GM12878 (cell line): ENCODE measurements at regions not wholly inside any gene's neighbourhood (a gene's known extent, or its start where the extent isn't known, plus 50 kb on each side); places are given as distances from the start of the nearest gene placed in this dataset.

ENCODE experiments used
- ATAC-seq: fragments of 200-7000 bp; cut with Tn5 transposase; 3 replicates; pipeline ENCODE4 v1.9.1; 2020; ENCODE audit warnings: mild to moderate bottlenecking, moderate library complexity
- BruUV-seq: library from RNA; stranded (reverse); fragments of 400-500 nt; replicated peaks from 2 replicates; lab custom pipeline; 2021; lab: Mats Ljungman, UMichigan
- CTCF ChIA-PET: fragments of 300-600 bp; sonication (Branson Sonifier 250); formaldehyde crosslinking; extraction: SDS; loops from one replicate; lab custom pipeline; 2021; ENCODE audit warnings: inconsistent platforms; lab: Yijun Ruan, JAX
- POLR2A ChIA-PET: fragments of 350-600 bp; formaldehyde crosslinking; extraction: SDS; loops from one replicate; lab custom pipeline; 2021; ENCODE audit warnings: inconsistent platforms; lab: Charles Lee
- RAD21 ChIA-PET: fragments of 300-600 bp; sonication (Branson Sonifier 250); formaldehyde crosslinking; loops from one replicate; lab custom pipeline; 2023; ENCODE audit warnings: antibody characterized with exemption; ENCODE audit not compliant: unreplicated experiment; lab: Charles Lee
- SMC1A ChIA-PET: fragments of 300-600 bp; sonication (Branson Sonifier 250); formaldehyde crosslinking; loops from one replicate; lab custom pipeline; 2023; ENCODE audit not compliant: unreplicated experiment, uncharacterized antibody; lab: Charles Lee
- DNase-seq: peaks from one replicate; pipeline ENCODE4 v3.0.0-alpha.2; 2011; ENCODE audit warnings: low read depth, low spot score
- FAIRE-seq: peaks from 3 replicates; lab custom pipeline; 2011; peaks lifted over from hg19 to GRCh38; lab: Jason Lieb, UNC
- H2AFZ ChIP-seq: 2 replicates; pipeline ENCODE4 v1.6.0; 2011; ENCODE audit warnings: low read depth, low read length, control low read depth; ENCODE audit not compliant: control insufficient read depth
- H3K27ac ChIP-seq: 2 replicates; pipeline ENCODE4 v1.5.1; 2011; ENCODE audit warnings: control low read depth; ENCODE audit not compliant: control insufficient read depth, insufficient read depth
- H3K27me3 ChIP-seq, 2 experiments: replicated peaks in 1 of 2; 2 replicates each; pipeline versions ENCODE4 v1.6.0 to v1.6.1; 2011; ENCODE audit warnings: low read length in 1 of 2; ENCODE audit not compliant: control insufficient read depth in 2 of 2, insufficient read depth in 2 of 2
- H3K36me3 ChIP-seq, 2 experiments: 2 replicates each; pipeline ENCODE4 v1.5.1; 2011; ENCODE audit warnings: low read length in 1 of 2; ENCODE audit not compliant: control insufficient read depth in 2 of 2, insufficient read depth in 2 of 2
- H3K4me1 ChIP-seq: 2 replicates; pipeline ENCODE4 v1.6.1; 2011; ENCODE audit warnings: mild to moderate bottlenecking, low read length, moderate library complexity, mixed read lengths; ENCODE audit not compliant: control insufficient read depth, insufficient read depth
- H3K4me2 ChIP-seq: 2 replicates; pipeline ENCODE4 v1.6.0; 2011; ENCODE audit warnings: control low read depth; ENCODE audit not compliant: control insufficient read depth, insufficient read depth
- H3K4me3 ChIP-seq: fragments of 200-600 bp; sonication (generic); 2 replicates; pipeline ENCODE4 v1.5.1; 2016
- H3K79me2 ChIP-seq: 2 replicates; pipeline ENCODE4 v1.6.0; 2011; ENCODE audit warnings: low read length; ENCODE audit not compliant: control insufficient read depth, insufficient read depth
- H3K9ac ChIP-seq: 2 replicates; pipeline ENCODE4 v1.8.0; 2011; ENCODE audit warnings: low read length, control low read depth, mixed read lengths; ENCODE audit not compliant: control insufficient read depth, insufficient read depth
- H3K9me3 ChIP-seq: replicated peaks from 3 replicates; pipeline ENCODE4 v1.5.1; 2011; ENCODE audit warnings: mild to moderate bottlenecking, low read length; ENCODE audit not compliant: control insufficient read depth, insufficient read depth
- H4K20me1 ChIP-seq: 2 replicates; pipeline ENCODE4 v1.6.0; 2011; ENCODE audit not compliant: control insufficient read depth, insufficient read depth
- BACH1 ChIP-seq: fragments of 450-650 bp; IDR thresholded peaks from 2 replicates; pipeline ENCODE4 v1.6.1; 2017; ENCODE audit warnings: mild to moderate bottlenecking, borderline replicate concordance
- CHD1 ChIP-seq: IDR thresholded peaks from 2 replicates; pipeline ENCODE4 v1.6.1; 2012; ENCODE audit warnings: low read depth, low read length, improper control_type of control experiment
- CREM ChIP-seq: IDR thresholded peaks from 2 replicates; pipeline ENCODE4 v1.6.1; 2014; ENCODE audit warnings: antibody characterized with exemption, low read depth
- ESRRA ChIP-seq: IDR thresholded peaks from 2 replicates; pipeline ENCODE4 v1.6.1; 2012; ENCODE audit warnings: mild to moderate bottlenecking, low read length, improper control_type of control experiment
- FOS ChIP-seq: IDR thresholded peaks from 3 replicates; pipeline ENCODE4 v1.6.1; 2011; ENCODE audit warnings: borderline replicate concordance; ENCODE audit not compliant: insufficient read length; ENCODE audit errors: extremely low read depth
- GATAD2B ChIP-seq: fragments of 450-650 bp; conservative IDR thresholded peaks from 2 replicates; pipeline ENCODE4 v1.6.1; 2017; ENCODE audit warnings: low read depth, mild to moderate bottlenecking, moderate library complexity
- HDAC6 ChIP-seq: fragments of 200-600 bp; sonication (generic); IDR thresholded peaks from one replicate; pipeline ENCODE4 v1.8.0; 2017; ENCODE audit warnings: antibody characterized with exemption; ENCODE audit not compliant: unreplicated experiment
- IRF4 ChIP-seq: IDR thresholded peaks from 2 replicates; pipeline ENCODE4 v1.6.1; 2011; ENCODE audit warnings: low read depth, low read length
- JUNB ChIP-seq: IDR thresholded peaks from 2 replicates; pipeline ENCODE4 v1.6.1; 2016; ENCODE audit warnings: antibody characterized with exemption, mild to moderate bottlenecking
- JUND ChIP-seq: IDR thresholded peaks from 2 replicates; pipeline ENCODE4 v1.6.1; 2012; ENCODE audit warnings: low read depth, mild to moderate bottlenecking, low read length, improper control_type of control experiment, moderate library complexity
- NFXL1 ChIP-seq: fragments of 450-650 bp; IDR thresholded peaks from 2 replicates; pipeline ENCODE4 v1.6.1; 2017; ENCODE audit warnings: antibody characterized with exemption, mild to moderate bottlenecking, borderline replicate concordance
- PBX3 ChIP-seq: IDR thresholded peaks from 2 replicates; pipeline ENCODE4 v1.6.1; 2011; ENCODE audit warnings: mild to moderate bottlenecking, low read depth, low read length, moderate library complexity; ENCODE audit not compliant: insufficient replicate concordance
- POLR2A ChIP-seq: IDR thresholded peaks from 2 replicates; pipeline ENCODE4 v1.6.1; 2011; ENCODE audit warnings: low read depth, mild to moderate bottlenecking, low read length
- RFX5 ChIP-seq: IDR thresholded peaks from 2 replicates; pipeline ENCODE4 v1.6.1; 2011; ENCODE audit warnings: low read depth, low read length, improper control_type of control experiment
- RUNX3 ChIP-seq: IDR thresholded peaks from 2 replicates; pipeline ENCODE4 v1.6.1; 2012; ENCODE audit warnings: low read length, inconsistent platforms
- SMC3 ChIP-seq: IDR thresholded peaks from 2 replicates; pipeline ENCODE4 v1.6.1; 2011; ENCODE audit warnings: low read length, improper control_type of control experiment, borderline replicate concordance
- STAT1 ChIP-seq: fragments of 450-650 bp; conservative IDR thresholded peaks from 2 replicates; pipeline ENCODE4 v1.6.1; 2014; ENCODE audit warnings: antibody characterized with exemption, mild to moderate bottlenecking
- TBL1XR1 ChIP-seq: IDR thresholded peaks from 2 replicates; pipeline ENCODE4 v1.6.1; 2012; ENCODE audit warnings: low read depth, low read length, improper control_type of control experiment
- ZNF207 ChIP-seq: fragments of 450-650 bp; IDR thresholded peaks from 2 replicates; pipeline ENCODE4 v1.6.1; 2014; ENCODE audit warnings: antibody characterized with exemption, mild to moderate bottlenecking, borderline replicate concordance
- WGBS: methylation state at CpG from one replicate; pipeline ENCODE4 v1.1.6; 2016; ENCODE audit warnings: low lambda C conversion rate; ENCODE audit not compliant: insufficient replicate concordance, insufficient coverage; ENCODE audit errors: missing lambda C conversion rate; 5-methylcytosine and 5-hydroxymethylcytosine counted together
- in situ Hi-C: fragments of 300-500 bp; cut with MboI; formaldehyde crosslinking; loops from 9 replicates; pipeline ENCODE4 v1.14.3; 2018; ENCODE audit warnings: mixed read lengths
- intact Hi-C: fragments of 100-400 bp; cut with micrococcal nuclease; formaldehyde crosslinking; loops from one replicate; pipeline ENCODE4 v1.14.2; 2022; ENCODE audit not compliant: unreplicated experiment

GRCh38 chr18:77376733-77377094 lies 127.1 kb downstream of the GALR1 start:
- intact Hi-C loops (no loop called here), in situ Hi-C loops (no loop called here)
- WGBS: 18% methylated on average over 8 of the region's 8 CpGs
- Histone ChIP-seq H3K79me2 (no peaks in the 10 kb centered on the region), H3K4me3 (no peak overlapping the region), H2AFZ (no peak overlapping the region), H3K27me3 (no peaks in the 10 kb centered on the region; a peak in 1 of 4 replicates), H3K36me3 (no peaks in the 10 kb centered on the region), H3K4me2 (no peak overlapping the region), H3K9me3 (no peaks in the 10 kb centered on the region), H3K4me1 (no peaks in the 10 kb centered on the region), H3K27ac (no peak overlapping the region), H4K20me1 (no peaks in the 10 kb centered on the region), H3K9ac (no peak overlapping the region)
- ATAC-seq (no peak), FAIRE-seq (no peak), DNase-seq (no peak)
- ChIA-PET POLR2A (no interaction called here), CTCF (no interaction called here), SMC1A (no interaction called here), RAD21 (no interaction called here)
- no TSS peak for BruUV-seq
- TF ChIP-seq RFX5: no peak
- no peak for TF ChIP-seq RUNX3
- no peak for TF ChIP-seq ESRRA
- no peak for TF ChIP-seq JUNB
- no peak for TF ChIP-seq HDAC6
- no peak for TF ChIP-seq JUND
- no peak for TF ChIP-seq POLR2A
- no peak for TF ChIP-seq CHD1
- TF ChIP-seq GATAD2B: no peak
- TF ChIP-seq STAT1: no peak
- TF ChIP-seq SMC3: no peak
- no peak for TF ChIP-seq PBX3
- TF ChIP-seq IRF4: no peak
- no peak for TF ChIP-seq BACH1
- TF ChIP-seq NFXL1: no peak
- TF ChIP-seq CREM: no peak
- TF ChIP-seq TBL1XR1: no peak
- TF ChIP-seq ZNF207: no peak
- TF ChIP-seq FOS: no peak
